SH-SY5Y (cell line): ENCODE measurements at regions not wholly inside any gene's neighbourhood (a gene's known extent, or its start where the extent isn't known, plus 50 kb on each side); places are given as distances from the start of the nearest gene placed in this dataset.

Source experiments
- GATA2 ChIP-seq: IDR thresholded peaks from 2 replicates; pipeline ENCODE4 v1.6.1; 2011; ENCODE audit warnings: mild to moderate bottlenecking, low read depth, low read length
- GATA3 ChIP-seq: IDR thresholded peaks from 2 replicates; pipeline ENCODE4 v1.6.1; 2011; ENCODE audit warnings: low read depth, mild to moderate bottlenecking, low read length, moderate library complexity

DNA sequence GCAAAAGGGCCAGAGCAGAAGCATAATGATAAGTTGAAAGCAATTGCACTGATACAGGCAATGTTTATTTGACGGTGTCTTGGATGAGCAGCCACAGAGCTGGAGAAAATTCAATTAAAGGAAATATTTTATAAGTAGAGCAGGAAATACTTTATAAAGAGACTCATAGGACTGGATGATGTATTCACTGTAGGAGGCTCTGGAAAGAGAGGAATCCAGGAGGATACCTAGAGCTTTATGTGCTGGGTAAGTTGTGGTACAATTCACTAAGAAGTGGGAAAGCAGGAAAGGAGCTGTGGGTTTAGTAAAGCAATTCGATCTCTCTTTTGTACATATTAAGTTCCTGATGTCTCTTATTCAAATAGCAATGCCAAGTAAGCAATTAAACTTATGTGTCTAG is 86.3 kb downstream of the C6orf118 start:
- TF ChIP-seq GATA2 (no peak), GATA3 (no peak)
